ENCODE measurements at regions not wholly inside any gene's neighbourhood (a gene's known extent, or its start where the extent isn't known, plus 50 kb on each side); places are given as distances from the start of the nearest gene placed in this dataset.

- TF ChIP-seq, protein P1, sequence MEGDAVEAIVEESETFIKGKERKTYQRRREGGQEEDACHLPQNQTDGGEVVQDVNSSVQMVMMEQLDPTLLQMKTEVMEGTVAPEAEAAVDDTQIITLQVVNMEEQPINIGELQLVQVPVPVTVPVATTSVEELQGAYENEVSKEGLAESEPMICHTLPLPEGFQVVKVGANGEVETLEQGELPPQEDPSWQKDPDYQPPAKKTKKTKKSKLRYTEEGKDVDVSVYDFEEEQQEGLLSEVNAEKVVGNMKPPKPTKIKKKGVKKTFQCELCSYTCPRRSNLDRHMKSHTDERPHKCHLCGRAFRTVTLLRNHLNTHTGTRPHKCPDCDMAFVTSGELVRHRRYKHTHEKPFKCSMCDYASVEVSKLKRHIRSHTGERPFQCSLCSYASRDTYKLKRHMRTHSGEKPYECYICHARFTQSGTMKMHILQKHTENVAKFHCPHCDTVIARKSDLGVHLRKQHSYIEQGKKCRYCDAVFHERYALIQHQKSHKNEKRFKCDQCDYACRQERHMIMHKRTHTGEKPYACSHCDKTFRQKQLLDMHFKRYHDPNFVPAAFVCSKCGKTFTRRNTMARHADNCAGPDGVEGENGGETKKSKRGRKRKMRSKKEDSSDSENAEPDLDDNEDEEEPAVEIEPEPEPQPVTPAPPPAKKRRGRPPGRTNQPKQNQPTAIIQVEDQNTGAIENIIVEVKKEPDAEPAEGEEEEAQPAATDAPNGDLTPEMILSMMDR (IDR thresholded peaks at IDR 0.05; ENCODE audit: control insufficient read depth, extremely low read depth, insufficient read depth): no peak
- DNase-seq (ENCODE audit: low read depth): no peak
- no peak overlapping the region for H3K4me3 ChIP-seq (ENCODE audit: low read depth, low read length)
Measured at GRCh38 chr4:33518856-33519255, 2725.5 kb downstream of the ARAP2 start.

DNA sequence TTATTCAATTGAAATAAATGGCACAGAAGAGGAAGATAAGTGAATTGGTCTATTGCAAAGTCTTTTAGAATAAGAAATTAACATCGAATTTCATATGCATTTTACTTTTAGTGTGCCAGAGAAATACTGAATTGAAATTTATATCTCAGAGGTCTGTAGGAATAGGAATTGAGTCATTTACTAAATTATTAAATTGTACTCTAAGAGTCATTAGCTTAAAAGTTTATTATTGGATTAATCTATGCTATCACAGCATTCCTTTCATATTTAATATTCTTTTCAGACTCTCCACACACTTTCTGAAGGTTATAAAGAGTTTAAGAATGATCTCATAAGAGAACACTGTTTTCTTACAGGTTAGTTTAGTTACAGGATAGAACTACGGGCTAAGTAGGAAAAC, 2711.5 kb downstream of the ARAP2 start:
- DNase-seq (ENCODE audit: low read depth): no peak
- TF ChIP-seq, protein P1 (IDR thresholded peaks at IDR 0.05; ENCODE audit: control insufficient read depth, extremely low read depth, insufficient read depth): no peak
- H3K4me3 ChIP-seq (ENCODE audit: low read depth, low read length): no peak overlapping the region

DNA sequence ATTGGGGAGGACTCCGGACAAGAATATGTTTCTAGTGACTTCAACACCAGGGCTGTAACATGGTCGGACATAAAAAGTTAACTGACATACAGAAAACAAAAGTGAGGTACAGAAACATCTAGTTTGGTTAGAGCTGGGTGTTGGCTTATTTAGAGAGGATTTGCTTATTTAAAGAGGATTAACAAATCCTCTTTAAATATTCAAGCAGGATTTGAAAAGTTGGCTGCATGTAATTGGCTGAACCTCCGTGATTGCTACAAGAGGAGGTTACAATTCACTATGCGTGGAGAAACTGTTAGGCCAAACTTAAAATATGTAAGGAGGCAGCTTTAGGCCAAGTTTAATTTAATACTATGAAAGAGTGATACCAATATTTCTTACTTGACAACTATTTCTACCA, 2707.4 kb downstream of the ARAP2 start:
- no peak for DNase-seq (ENCODE audit: low read depth)
- TF ChIP-seq, protein P1 (IDR thresholded peaks at IDR 0.05; ENCODE audit: control insufficient read depth, extremely low read depth, insufficient read depth): no peak

DNA sequence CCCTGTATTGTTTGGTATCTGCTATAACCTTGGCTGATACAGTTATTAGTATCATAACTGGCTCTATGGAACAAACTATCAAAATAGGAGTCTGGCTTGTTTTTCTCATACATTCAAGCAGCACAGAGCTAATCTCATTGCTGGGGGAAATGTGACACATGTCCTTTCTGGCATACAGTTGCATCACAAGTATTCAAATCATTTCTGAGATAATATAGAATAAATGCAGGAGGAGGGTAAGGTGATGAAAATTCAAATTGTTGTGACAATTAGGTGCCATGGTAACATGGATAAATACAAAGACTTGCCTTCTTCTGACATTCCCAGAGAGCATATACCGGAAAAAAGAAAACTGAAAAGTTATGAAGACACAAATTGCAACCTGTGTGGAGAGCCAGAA, 2706.8 kb downstream of the ARAP2 start:
- no peak overlapping the region for H3K4me3 ChIP-seq (ENCODE audit: low read depth, low read length)
- TF ChIP-seq, protein P1 (IDR thresholded peaks at IDR 0.05; ENCODE audit: control insufficient read depth, extremely low read depth, insufficient read depth): no peak
- DNase-seq (ENCODE audit: low read depth): no peak

More for the DNA sequence above, 2707.4 kb downstream of the ARAP2 start:
- H3K4me3 ChIP-seq (ENCODE audit: low read depth, low read length): no peak overlapping the region

DNA sequence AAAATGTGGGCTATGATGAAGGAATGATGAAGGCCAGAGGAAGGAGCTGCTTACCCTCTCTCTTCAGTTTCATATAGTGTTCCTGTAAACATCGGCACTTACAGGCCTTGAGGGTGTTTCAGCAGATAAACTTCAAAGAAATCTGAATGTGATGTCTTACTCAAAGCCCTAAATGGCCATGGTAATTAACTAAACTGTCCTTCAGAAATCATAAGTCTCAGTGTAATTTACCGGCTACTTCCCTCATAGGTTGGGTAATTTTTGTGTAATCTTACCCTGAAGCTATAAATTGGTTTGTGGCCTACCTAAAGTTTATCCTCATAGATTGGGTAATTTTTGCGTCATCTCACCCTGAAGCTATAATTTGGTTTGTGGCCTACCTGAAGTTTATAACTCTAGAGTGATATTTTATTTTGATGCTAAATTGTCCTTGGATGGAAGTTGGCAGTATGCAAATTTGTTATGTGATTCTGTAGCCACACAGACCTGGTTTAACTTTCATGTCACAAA, 2700.3 kb downstream of the ARAP2 start:
- DNase-seq (ENCODE audit: low read depth): no peak
- TF ChIP-seq, protein P1 (IDR thresholded peaks at IDR 0.05; ENCODE audit: control insufficient read depth, extremely low read depth, insufficient read depth): no peak
- H3K4me3 ChIP-seq (ENCODE audit: low read depth, low read length): no peak overlapping the region

DNA sequence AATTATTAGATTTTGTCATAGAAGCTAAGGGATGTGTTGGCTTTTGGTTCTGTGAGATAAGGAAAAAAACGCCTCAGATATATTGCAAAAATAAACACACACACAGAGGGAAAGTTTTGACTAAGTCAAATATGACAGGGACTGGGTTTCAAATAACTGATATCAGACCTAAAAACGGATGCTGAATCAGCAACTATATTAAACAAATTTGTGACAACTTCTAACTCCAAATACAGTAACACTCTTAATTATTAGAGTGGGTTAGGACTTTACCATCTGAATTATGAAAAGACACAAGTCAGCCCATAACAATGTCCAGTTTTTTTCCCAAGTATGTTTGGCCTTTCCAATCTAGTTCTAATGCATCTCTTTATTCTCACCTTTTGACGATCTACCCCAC, 2693.1 kb downstream of the ARAP2 start:
- DNase-seq (ENCODE audit: low read depth): no peak
- TF ChIP-seq, protein P1 (IDR thresholded peaks at IDR 0.05; ENCODE audit: control insufficient read depth, extremely low read depth, insufficient read depth): no peak
- no peak overlapping the region for H3K4me3 ChIP-seq (ENCODE audit: low read depth, low read length)

- H3K4me3 ChIP-seq (ENCODE audit: low read depth, low read length): no peak overlapping the region
- TF ChIP-seq, protein P1 (IDR thresholded peaks at IDR 0.05; ENCODE audit: control insufficient read depth, extremely low read depth, insufficient read depth): no peak
- no peak for DNase-seq (ENCODE audit: low read depth)
Measured at GRCh38 chr4:33561259-33561658, 2683.1 kb downstream of the ARAP2 start.

All from LNCaP clone FGC (cell line).